ENCODE measurements at regions not wholly inside any gene's neighbourhood (a gene's known extent, or its start where the extent isn't known, plus 50 kb on each side); places are given as distances from the start of the nearest gene placed in this dataset.

DNA sequence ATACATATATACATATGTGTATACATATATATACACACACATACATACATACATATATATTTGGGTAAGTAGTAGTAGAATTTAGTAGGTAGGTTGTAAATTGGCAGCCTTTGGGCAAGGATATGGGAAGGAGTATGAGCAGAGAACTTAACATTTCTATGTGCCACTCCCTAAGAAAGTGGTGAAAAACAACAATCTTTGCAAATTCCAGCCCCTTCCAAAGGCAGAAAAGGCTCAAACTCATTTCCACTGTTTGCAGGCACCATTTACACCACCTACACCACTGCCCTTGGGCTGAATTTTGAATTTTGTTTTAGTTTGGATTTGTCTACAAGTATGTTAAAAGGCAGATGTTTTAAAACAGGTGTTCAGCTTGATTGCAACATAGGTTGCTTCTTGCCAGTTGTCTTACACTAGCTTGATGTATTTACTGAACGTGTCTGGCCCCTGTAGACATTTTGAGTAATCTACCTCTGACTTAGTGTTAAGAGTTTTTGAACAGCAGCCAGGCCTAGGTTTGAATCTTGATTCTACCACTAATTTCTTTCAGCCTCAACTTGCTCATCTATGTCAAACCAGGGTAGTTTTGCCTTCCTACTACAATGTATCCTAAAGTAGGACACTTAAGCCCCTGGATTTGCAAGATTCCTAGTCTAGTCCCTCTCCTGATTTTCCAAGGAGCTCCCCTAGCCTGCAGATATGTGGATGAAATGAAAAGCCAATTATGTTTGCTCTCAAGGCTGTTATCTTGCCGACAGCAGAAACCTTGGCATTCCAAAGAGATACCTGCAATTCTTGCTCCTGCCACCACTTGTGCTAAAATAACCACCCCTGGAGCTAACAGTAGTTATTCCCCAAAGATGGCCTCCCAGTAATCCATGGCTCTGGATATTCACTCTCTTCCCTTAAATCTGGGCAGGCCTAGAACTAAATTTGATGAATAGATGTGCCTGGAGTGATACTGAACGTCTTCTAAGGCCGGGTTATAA is 156.2 kb upstream of the SLC44A1 start:
- Mint-ChIP-seq H3K4me3 (no peak overlapping the region), H3K27ac (no peak overlapping the region), H3K36me3 (ENCODE audit: low read depth) (peaks cover 3% of the 10 kb centered on the region), H3K9me3 (peaks cover 5% of the 10 kb centered on the region), H3K4me1 (peaks cover 30% of the 10 kb centered on the region), H3K27me3 (ENCODE audit: insufficient read depth) (no peaks in the 10 kb centered on the region)
- peaks cover 4% of the 10 kb centered on the region for H3K4me1 ChIP-seq (ENCODE audit: control insufficient read depth, insufficient read depth, low read length)
- no peak for DNase-seq
- H3K9me3 ChIP-seq (ENCODE audit: control insufficient read depth, low read length): no peaks in the 10 kb centered on the region
- H3K27me3 ChIP-seq (ENCODE audit: control insufficient read depth, insufficient read depth, low read length, poor library complexity, severe bottlenecking): no peaks in the 10 kb centered on the region
- no peak overlapping the region for H3K9ac ChIP-seq (ENCODE audit: extremely low read depth, low read length, poor library complexity, severe bottlenecking)
- TF ChIP-seq CTCF (conservative IDR thresholded peaks at IDR 0.05): peak; percentile 62
- no peaks in the 10 kb centered on the region for H3K36me3 ChIP-seq (ENCODE audit: control insufficient read depth, insufficient read depth, low read length)
- H3K4me3 ChIP-seq (ENCODE audit: low read length): no peak overlapping the region
- WGBS, 2 experiments (ENCODE audit: insufficient coverage in 1 of 2, insufficient read length in 1 of 2): 78 to 94% methylated on average over 3 to 4 of the region's 4 CpGs
- H3K27ac ChIP-seq (ENCODE audit: low read depth, low read length): no peak overlapping the region

DNA sequence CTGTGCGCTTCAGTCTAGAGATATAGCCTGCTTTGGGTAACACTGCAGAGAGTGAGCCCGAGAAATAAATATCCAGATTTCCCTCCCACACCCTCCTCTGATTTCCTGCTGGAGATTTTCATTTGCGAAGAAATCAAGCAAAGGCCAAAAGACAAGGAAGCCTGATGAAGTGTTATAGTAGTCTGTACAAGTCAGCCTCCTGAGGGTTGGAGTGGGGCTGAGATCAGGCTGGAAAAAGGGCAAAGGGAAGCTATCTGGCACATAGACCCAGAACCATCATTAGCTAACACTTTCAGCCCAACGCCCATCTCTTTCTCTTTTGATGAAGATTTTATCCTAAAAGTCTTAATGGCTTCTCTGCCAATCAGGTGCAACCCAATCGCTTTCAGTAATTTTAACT is 154.6 kb upstream of the SLC44A1 start:
- no peak overlapping the region for H3K27ac ChIP-seq (ENCODE audit: low read depth, low read length)
- WGBS, 2 experiments (ENCODE audit: insufficient coverage in 1 of 2, insufficient read length in 1 of 2): 91 to 93% methylated on average over 3 to 5 of the region's 5 CpGs

DNA sequence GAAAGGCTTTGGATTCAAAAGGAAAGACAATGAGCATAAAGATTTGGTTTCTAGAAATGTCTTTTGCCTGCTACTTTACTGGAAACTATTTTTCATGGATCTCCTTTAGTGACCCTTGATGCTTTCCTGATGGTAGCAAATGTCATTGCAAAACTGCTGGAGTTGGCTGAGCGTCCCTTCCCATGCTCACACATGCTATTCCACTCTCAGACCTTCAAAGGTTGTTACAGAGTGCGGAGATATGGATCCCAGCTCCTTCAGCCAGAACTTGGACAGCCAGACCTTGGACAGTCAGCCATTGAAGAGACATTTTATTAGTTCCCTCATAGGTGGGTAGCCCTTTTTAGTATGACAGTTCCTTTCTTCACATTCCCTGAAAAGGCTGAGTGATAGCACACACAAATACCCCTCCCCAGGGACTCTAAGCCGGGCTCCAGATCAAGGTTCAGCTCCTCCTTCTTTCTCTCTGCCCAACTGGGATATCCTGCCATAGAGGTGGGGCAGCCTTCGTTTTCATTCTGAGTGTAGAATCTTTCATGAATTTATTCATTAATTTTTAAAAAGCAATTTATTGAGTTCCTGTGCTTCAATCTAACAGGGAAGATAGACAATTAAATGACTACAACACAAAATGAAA is 153.3 kb upstream of the SLC44A1 start:
- no peak for DNase-seq
- WGBS, 2 experiments (ENCODE audit: insufficient coverage in 1 of 2, insufficient read length in 1 of 2): 73 to 100% methylated on average over 2 to 4 of the region's 4 CpGs
- H3K36me3 Mint-ChIP-seq (ENCODE audit: low read depth): no peaks in the 10 kb centered on the region
- Histone ChIP-seq H3K27me3 (ENCODE audit: control insufficient read depth, insufficient read depth, low read length, poor library complexity, severe bottlenecking) (no peaks in the 10 kb centered on the region), H3K36me3 (ENCODE audit: control insufficient read depth, insufficient read depth, low read length) (no peaks in the 10 kb centered on the region), H3K9ac (ENCODE audit: extremely low read depth, low read length, poor library complexity, severe bottlenecking) (no peak overlapping the region), H3K27ac (ENCODE audit: low read depth, low read length) (no peak overlapping the region), H3K4me1 (ENCODE audit: control insufficient read depth, insufficient read depth, low read length) (peaks cover 7% of the 10 kb centered on the region), H3K4me3 (ENCODE audit: low read length) (no peak overlapping the region), H3K9me3 (ENCODE audit: control insufficient read depth, low read length) (no peaks in the 10 kb centered on the region)
- TF ChIP-seq CTCF (conservative IDR thresholded peaks at IDR 0.05): no peak
- no peak overlapping the region for H3K4me3 Mint-ChIP-seq
- no peaks in the 10 kb centered on the region for H3K27me3 Mint-ChIP-seq (ENCODE audit: insufficient read depth)
- peaks cover 30% of the 10 kb centered on the region for H3K4me1 Mint-ChIP-seq
- no peak overlapping the region for H3K27ac Mint-ChIP-seq
- H3K9me3 Mint-ChIP-seq: no peaks in the 10 kb centered on the region

More for the DNA sequence above, 154.6 kb upstream of the SLC44A1 start:
- no peak for TF ChIP-seq CTCF (conservative IDR thresholded peaks at IDR 0.05)
- Mint-ChIP-seq H3K9me3 (peaks cover 5% of the 10 kb centered on the region), H3K36me3 (ENCODE audit: low read depth) (peaks cover 3% of the 10 kb centered on the region), H3K27ac (no peak overlapping the region), H3K4me1 (peaks cover 22% of the 10 kb centered on the region), H3K4me3 (no peak overlapping the region), H3K27me3 (ENCODE audit: insufficient read depth) (no peaks in the 10 kb centered on the region)
- Histone ChIP-seq H3K4me3 (ENCODE audit: low read length) (no peak overlapping the region), H3K4me1 (ENCODE audit: control insufficient read depth, insufficient read depth, low read length) (peaks cover 4% of the 10 kb centered on the region), H3K36me3 (ENCODE audit: control insufficient read depth, insufficient read depth, low read length) (no peaks in the 10 kb centered on the region), H3K9ac (ENCODE audit: extremely low read depth, low read length, poor library complexity, severe bottlenecking) (no peak overlapping the region), H3K9me3 (ENCODE audit: control insufficient read depth, low read length) (no peaks in the 10 kb centered on the region), H3K27me3 (ENCODE audit: control insufficient read depth, insufficient read depth, low read length, poor library complexity, severe bottlenecking) (no peaks in the 10 kb centered on the region)
- no peak for DNase-seq

Data from endodermal cell (in vitro differentiated cells).